ENCODE measurements at regions not wholly inside any gene's neighbourhood (a gene's known extent, or its start where the extent isn't known, plus 50 kb on each side); places are given as distances from the start of the nearest gene placed in this dataset.

GRCh38 chr2:593356-594026 lies 83.7 kb downstream of the TMEM18 start:
- TF ChIP-seq EP300 (IDR thresholded peaks at IDR 0.05) (no peak), CTCF (IDR thresholded peaks at IDR 0.05) (no peak), POLR2A (IDR thresholded peaks at IDR 0.05) (no peak), POLR2AphosphoS5 (IDR thresholded peaks at IDR 0.05) (no peak)

Data from sigmoid colon (tissue), 4 donors.